Neural progenitor cell (in vitro differentiated cells): ENCODE measurements at regions not wholly inside any gene's neighbourhood (a gene's known extent, or its start where the extent isn't known, plus 50 kb on each side); places are given as distances from the start of the nearest gene placed in this dataset.

ENCODE experiments used
- CTCF ChIP-seq: fragments of 200-600 bp; sonication (generic); IDR thresholded peaks from 2 replicates; pipeline ENCODE4 v1.5.1; 2017; ENCODE audit warnings: antibody characterized with exemption, mild to moderate bottlenecking
- EZH2 ChIP-seq: fragments of 200-600 bp; sonication (generic); IDR thresholded peaks from 2 replicates; pipeline ENCODE4 v1.6.1; 2017; ENCODE audit warnings: antibody characterized with exemption, mild to moderate bottlenecking, moderate library complexity
- EZH2phosphoT487 ChIP-seq: fragments of 200-600 bp; sonication (generic); IDR thresholded peaks from 2 replicates; pipeline ENCODE4 v1.6.1; 2017; ENCODE audit warnings: antibody characterized with exemption

GRCh38 chr7:91356915-91357314 is 92.7 kb downstream of the FZD1 start:
- TF ChIP-seq CTCF (no peak), EZH2 (no peak), EZH2phosphoT487 (no peak)
